SK-N-MC (cell line): ENCODE measurements at regions not wholly inside any gene's neighbourhood (a gene's known extent, or its start where the extent isn't known, plus 50 kb on each side); places are given as distances from the start of the nearest gene placed in this dataset.

Experiments used
- EZH2 ChIP-seq: fragments of 200-600 bp; sonication (generic); IDR thresholded peaks from one replicate; pipeline ENCODE4 v1.6.1; 2017; ENCODE audit warnings: antibody characterized with exemption
- FOXP2 ChIP-seq: optimal IDR thresholded peaks from 2 replicates; pipeline ENCODE3; 2011; ENCODE audit warnings: mild to moderate bottlenecking, moderate library complexity; ENCODE audit not compliant: insufficient read depth; ENCODE audit errors: extremely low read length, control extremely low read depth
- POLR2AphosphoS5 ChIP-seq: IDR thresholded peaks from 2 replicates; pipeline ENCODE4 v1.6.1; 2012; ENCODE audit warnings: mild to moderate bottlenecking, low read depth, low read length, borderline replicate concordance

DNA sequence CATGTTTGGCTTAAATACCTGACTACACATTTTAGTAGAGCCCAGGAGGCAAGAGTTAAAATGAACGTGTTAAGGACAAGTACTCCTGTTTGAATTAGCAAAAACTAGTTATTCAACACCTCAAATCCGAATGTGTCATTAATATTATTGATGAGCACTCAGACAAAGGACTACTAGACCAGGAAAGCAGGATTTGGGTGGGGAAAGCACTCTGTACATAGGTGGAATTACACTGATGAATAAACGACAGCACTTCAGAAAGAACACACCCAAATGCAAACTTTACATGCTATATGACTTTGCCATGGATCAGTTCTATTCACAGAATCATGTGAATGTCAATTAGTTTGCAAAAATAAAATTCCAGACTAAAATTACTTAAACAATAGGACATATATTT, 95.1 kb upstream of the CAV2 start:
- TF ChIP-seq EZH2: no peak
- TF ChIP-seq POLR2AphosphoS5: no peak
- no peak for TF ChIP-seq FOXP2
